NB4 (cell line): ENCODE measurements at regions not wholly inside any gene's neighbourhood (a gene's known extent, or its start where the extent isn't known, plus 50 kb on each side); places are given as distances from the start of the nearest gene placed in this dataset.

Experiments
- DNase-seq: peaks from one replicate; pipeline ENCODE4 v3.0.0; 2010; ENCODE audit warnings: low read depth
- H3K4me3 ChIP-seq: one replicate; pipeline ENCODE4 v1.5.1; 2011; ENCODE audit warnings: mild to moderate bottlenecking, low read depth, low read length, moderate library complexity
- MYC ChIP-seq: IDR thresholded peaks from 2 replicates; pipeline ENCODE4 v1.6.1; 2011; ENCODE audit warnings: low read depth, low read length
- POLR2A ChIP-seq: IDR thresholded peaks from 2 replicates; pipeline ENCODE4 v1.6.1; 2011; ENCODE audit warnings: mild to moderate bottlenecking; ENCODE audit not compliant: insufficient read length; ENCODE audit errors: extremely low read depth
- TF ChIP-seq, protein P1 (sequence below): IDR thresholded peaks from one replicate; pipeline ENCODE4 v1.5.1; 2012; ENCODE audit warnings: low read depth, low read length
- TF ChIP-seq, protein P2 (sequence below): IDR thresholded peaks from 2 replicates; pipeline ENCODE4 v1.6.1; 2011; ENCODE audit warnings: low read depth, low read length

DNA sequence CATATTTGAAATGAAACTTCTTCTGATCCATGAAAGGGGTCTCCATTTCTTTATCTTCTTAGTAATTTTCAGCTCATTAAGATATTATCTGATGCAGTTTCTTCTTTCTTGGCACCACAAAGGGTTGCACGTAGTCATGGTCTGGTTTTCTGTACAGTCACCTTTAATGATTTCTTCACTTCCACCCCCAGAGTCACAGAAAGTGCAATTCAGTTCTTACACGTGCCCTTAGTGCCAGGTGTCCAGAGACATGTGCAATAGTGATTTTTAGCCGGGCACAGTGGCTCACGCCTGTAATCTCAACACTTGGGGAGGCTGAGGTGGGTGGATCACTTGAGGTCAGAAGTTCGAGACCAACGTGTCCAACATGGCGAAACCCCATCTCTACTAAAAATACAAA lies 202.8 kb upstream of the MTNR1B start:
- H3K4me3 ChIP-seq, result no peak overlapping the region
- no peak for TF ChIP-seq MYC
- TF ChIP-seq, protein P1, sequence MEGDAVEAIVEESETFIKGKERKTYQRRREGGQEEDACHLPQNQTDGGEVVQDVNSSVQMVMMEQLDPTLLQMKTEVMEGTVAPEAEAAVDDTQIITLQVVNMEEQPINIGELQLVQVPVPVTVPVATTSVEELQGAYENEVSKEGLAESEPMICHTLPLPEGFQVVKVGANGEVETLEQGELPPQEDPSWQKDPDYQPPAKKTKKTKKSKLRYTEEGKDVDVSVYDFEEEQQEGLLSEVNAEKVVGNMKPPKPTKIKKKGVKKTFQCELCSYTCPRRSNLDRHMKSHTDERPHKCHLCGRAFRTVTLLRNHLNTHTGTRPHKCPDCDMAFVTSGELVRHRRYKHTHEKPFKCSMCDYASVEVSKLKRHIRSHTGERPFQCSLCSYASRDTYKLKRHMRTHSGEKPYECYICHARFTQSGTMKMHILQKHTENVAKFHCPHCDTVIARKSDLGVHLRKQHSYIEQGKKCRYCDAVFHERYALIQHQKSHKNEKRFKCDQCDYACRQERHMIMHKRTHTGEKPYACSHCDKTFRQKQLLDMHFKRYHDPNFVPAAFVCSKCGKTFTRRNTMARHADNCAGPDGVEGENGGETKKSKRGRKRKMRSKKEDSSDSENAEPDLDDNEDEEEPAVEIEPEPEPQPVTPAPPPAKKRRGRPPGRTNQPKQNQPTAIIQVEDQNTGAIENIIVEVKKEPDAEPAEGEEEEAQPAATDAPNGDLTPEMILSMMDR, result no peak
- no peak for TF ChIP-seq POLR2A
- TF ChIP-seq, protein P2, sequence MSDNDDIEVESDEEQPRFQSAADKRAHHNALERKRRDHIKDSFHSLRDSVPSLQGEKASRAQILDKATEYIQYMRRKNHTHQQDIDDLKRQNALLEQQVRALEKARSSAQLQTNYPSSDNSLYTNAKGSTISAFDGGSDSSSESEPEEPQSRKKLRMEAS, result no peak
- no peak for DNase-seq

DNA sequence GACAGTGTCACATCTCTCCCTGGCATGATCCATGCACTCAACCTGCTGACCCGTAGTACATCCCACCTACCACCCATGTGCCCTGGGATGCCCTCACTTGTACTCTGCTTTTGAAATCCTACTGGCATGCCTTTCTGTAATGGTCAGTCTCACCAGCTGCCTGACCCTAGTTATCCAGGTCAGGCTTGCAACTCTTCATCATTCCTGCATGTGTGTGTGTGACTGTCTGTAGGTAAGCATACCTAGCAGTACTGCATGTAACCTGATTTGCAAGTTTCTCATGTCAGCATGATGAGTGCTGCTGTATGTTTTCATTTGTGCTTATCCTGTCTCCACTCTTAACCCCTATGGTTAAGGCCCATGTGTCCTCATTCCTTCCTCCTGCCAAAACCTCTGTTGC lies 202.0 kb upstream of the MTNR1B start:
- TF ChIP-seq, protein P2, result no peak
- TF ChIP-seq POLR2A, result no peak
- TF ChIP-seq, protein P1, result no peak
- H3K4me3 ChIP-seq, result no peak overlapping the region
- no peak for DNase-seq

DNA sequence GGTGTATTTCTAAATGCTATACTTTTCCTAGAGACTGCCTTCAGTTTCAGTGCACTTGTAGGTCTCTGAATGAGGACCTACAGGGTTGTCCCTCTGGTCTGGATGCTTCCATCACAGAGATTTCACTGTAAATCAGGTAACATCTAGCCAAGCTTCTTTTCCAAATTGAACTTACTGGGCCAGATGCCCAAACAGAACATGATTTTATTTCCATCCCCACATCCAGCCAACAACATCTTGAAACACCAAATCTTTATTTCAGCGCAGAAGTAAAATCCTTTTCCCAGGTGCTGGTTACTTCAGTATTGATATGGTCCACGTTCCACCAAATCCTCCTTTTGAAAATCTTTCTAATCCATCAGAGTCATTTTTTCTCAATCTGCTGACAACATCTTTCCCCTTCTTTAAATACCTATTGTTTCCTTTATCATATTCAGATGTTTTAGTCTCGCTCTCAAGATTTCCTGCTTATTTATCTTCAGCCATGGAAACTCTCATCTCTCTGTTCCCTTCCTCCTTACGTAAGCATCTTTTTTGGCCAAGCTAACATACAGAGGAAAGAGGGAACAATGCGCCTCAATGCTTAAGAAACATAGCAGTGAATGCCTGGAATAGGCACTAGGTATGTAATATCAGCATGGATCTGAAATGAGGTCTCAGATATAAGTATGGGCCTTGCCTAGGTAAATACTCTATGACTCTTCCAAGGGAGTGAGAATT lies 201.2 kb upstream of the MTNR1B start:
- DNase-seq, result no peak
- no peak overlapping the region for H3K4me3 ChIP-seq
- TF ChIP-seq, protein P1, result no peak
- no peak for TF ChIP-seq POLR2A
- TF ChIP-seq, protein P2, result no peak
- TF ChIP-seq MYC, result no peak

DNA sequence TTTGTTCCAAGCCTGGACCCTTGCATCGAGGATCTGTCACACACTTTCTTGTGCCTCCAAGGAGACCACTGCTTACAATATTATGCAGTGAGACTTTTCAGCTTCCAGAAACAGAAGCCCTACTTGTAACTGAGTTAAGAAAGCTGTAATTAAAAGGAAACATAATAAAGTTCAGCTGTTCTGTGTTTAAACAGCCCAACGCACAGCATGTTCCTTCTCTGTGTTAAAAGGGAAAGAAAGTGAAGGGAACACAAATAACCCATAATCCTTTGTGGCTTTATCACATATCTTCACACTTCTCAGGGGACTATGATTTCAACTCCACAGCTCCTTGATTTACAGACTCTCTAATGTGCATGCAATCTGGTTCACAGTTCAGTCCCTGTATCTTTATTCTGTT lies 200.3 kb upstream of the MTNR1B start:
- H3K4me3 ChIP-seq, result no peak overlapping the region
- no peak for DNase-seq
- TF ChIP-seq POLR2A, result no peak
- TF ChIP-seq, protein P1, result no peak

DNA sequence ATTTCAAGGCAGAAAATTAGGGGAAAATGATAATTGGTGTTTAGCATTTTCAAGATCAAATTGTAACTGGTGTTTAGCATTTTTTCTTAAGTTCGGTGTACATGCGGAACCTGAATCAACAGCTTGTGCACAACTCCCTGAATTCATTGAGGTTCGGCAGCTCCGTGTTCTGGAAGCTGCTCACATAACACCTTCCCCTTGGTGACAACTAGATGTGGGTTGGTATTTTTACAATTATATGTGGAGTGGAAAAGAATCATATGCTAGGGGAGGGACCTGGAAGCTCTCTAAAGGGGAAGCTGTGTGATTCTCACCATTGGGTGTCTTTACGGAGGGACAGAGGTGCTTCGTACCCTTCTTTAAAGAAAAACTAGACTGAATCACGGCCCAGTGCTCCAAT lies 199.0 kb upstream of the MTNR1B start:
- no peak overlapping the region for H3K4me3 ChIP-seq
- no peak for DNase-seq
- TF ChIP-seq, protein P2, result no peak
- TF ChIP-seq POLR2A, result no peak
- TF ChIP-seq, protein P1, result no peak

DNA sequence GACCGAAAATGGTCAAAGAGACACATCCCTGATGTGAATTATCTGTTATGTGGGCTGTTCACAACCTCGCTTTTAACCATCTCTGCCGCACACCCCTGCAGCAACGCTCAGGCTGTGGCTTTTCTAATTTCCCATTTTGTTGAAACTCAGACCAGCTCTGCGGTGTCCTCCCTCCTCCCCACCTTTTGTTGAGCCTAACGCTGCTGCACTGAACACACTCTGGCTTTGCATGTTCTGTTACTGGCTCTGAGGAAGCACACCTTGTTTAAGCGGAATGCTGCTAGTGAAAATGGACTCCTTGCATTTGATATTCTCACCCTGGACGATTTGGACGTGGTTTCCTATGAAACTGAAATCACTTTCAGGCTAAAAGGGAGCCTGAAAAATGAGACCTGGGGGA lies 198.5 kb upstream of the MTNR1B start:
- H3K4me3 ChIP-seq, result no peak overlapping the region
- DNase-seq, result no peak
- TF ChIP-seq, protein P1, result no peak
- no peak for TF ChIP-seq MYC
- no peak for TF ChIP-seq POLR2A
- TF ChIP-seq, protein P2, result no peak
